ENCODE measurements at regions not wholly inside any gene's neighbourhood (a gene's known extent, or its start where the extent isn't known, plus 50 kb on each side); places are given as distances from the start of the nearest gene placed in this dataset.

- no peaks in the 10 kb centered on the region for H3K36me3 ChIP-seq (ENCODE audit: low read depth)
- no peak overlapping the region for H3K4me3 ChIP-seq (ENCODE audit: severe bottlenecking)
- no peaks in the 10 kb centered on the region for H3K4me1 ChIP-seq (ENCODE audit: insufficient read depth, poor library complexity, severe bottlenecking)
- H3K9me3 ChIP-seq (ENCODE audit: severe bottlenecking) = no peaks in the 10 kb centered on the region
- ATAC-seq (ENCODE audit: low read depth) = no peak
- no peak for DNase-seq (ENCODE audit: low spot score)
- no peak for TF ChIP-seq CTCF (IDR thresholded peaks at IDR 0.05; ENCODE audit: poor library complexity, severe bottlenecking)
- no peak overlapping the region for H3K27ac ChIP-seq (ENCODE audit: poor library complexity, severe bottlenecking)
- H3K27me3 ChIP-seq (ENCODE audit: insufficient read depth, poor library complexity, severe bottlenecking) = peaks cover 6% of the 10 kb centered on the region
Observed at GRCh38 chr14:27566843-27567382, 969.1 kb upstream of the NOVA1 start.

- no peak for ATAC-seq (ENCODE audit: low read depth)
- Histone ChIP-seq H3K9me3 (ENCODE audit: severe bottlenecking) (no peaks in the 10 kb centered on the region), H3K27me3 (ENCODE audit: insufficient read depth, poor library complexity, severe bottlenecking) (no peaks in the 10 kb centered on the region), H3K4me1 (ENCODE audit: insufficient read depth, poor library complexity, severe bottlenecking) (no peaks in the 10 kb centered on the region), H3K36me3 (ENCODE audit: low read depth) (no peaks in the 10 kb centered on the region), H3K4me3 (ENCODE audit: severe bottlenecking) (no peak overlapping the region), H3K27ac (ENCODE audit: poor library complexity, severe bottlenecking) (no peak overlapping the region)
- no peak for TF ChIP-seq CTCF (IDR thresholded peaks at IDR 0.05; ENCODE audit: poor library complexity, severe bottlenecking)
- DNase-seq (ENCODE audit: low spot score) = no peak
Observed at GRCh38 chr14:27573018-27573417, 975.2 kb upstream of the NOVA1 start.

GRCh38 chr14:27587103-27587502, 989.3 kb upstream of the NOVA1 start:
- no peak for ATAC-seq (ENCODE audit: low read depth)
- Histone ChIP-seq H3K4me1 (ENCODE audit: insufficient read depth, poor library complexity, severe bottlenecking) (no peaks in the 10 kb centered on the region), H3K9me3 (ENCODE audit: severe bottlenecking) (no peaks in the 10 kb centered on the region)

GRCh38 chr14:27605282-27605681, 1007.4 kb upstream of the NOVA1 start:
- H3K9me3 ChIP-seq (ENCODE audit: severe bottlenecking) = no peaks in the 10 kb centered on the region

More at GRCh38 chr14:27587103-27587502, 989.3 kb upstream of the NOVA1 start:
- H3K4me3 ChIP-seq (ENCODE audit: severe bottlenecking) = no peak overlapping the region
- no peak for TF ChIP-seq CTCF (IDR thresholded peaks at IDR 0.05; ENCODE audit: poor library complexity, severe bottlenecking)
- peaks cover 9% of the 10 kb centered on the region for H3K27me3 ChIP-seq (ENCODE audit: insufficient read depth, poor library complexity, severe bottlenecking)
- H3K36me3 ChIP-seq (ENCODE audit: low read depth) = no peaks in the 10 kb centered on the region
- no peak for DNase-seq (ENCODE audit: low spot score)
- H3K27ac ChIP-seq (ENCODE audit: poor library complexity, severe bottlenecking) = no peak overlapping the region

More at GRCh38 chr14:27605282-27605681, 1007.4 kb upstream of the NOVA1 start:
- no peak overlapping the region for H3K4me3 ChIP-seq (ENCODE audit: severe bottlenecking)
- no peaks in the 10 kb centered on the region for H3K4me1 ChIP-seq (ENCODE audit: insufficient read depth, poor library complexity, severe bottlenecking)
- no peaks in the 10 kb centered on the region for H3K36me3 ChIP-seq (ENCODE audit: low read depth)
- no peak for TF ChIP-seq CTCF (IDR thresholded peaks at IDR 0.05; ENCODE audit: poor library complexity, severe bottlenecking)
- ATAC-seq (ENCODE audit: low read depth) = no peak
- peaks cover 6% of the 10 kb centered on the region for H3K27me3 ChIP-seq (ENCODE audit: insufficient read depth, poor library complexity, severe bottlenecking)
- no peak overlapping the region for H3K27ac ChIP-seq (ENCODE audit: poor library complexity, severe bottlenecking)
- DNase-seq (ENCODE audit: low spot score) = no peak
